ENCODE measurements at regions not wholly inside any gene's neighbourhood (a gene's known extent, or its start where the extent isn't known, plus 50 kb on each side); places are given as distances from the start of the nearest gene placed in this dataset.

DNA sequence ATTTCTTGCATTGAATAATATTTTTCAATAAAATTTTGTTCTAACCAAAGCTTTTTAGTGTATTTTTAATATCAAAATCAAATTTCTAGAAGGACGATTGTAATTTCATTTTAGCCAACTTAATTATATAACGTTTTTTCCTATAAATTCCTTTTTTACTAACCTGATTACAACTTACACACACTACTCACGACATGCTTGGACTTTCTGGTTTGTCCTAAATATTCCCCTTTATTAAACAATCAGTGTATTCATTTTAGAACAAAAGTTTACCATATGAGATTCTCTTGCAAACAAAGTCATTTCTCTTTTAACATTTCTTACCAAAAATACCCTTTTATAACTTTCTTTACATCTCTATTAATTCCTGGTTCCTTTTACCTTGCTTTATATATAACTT lies 173.7 kb downstream of the PWWP3B start:
- no peak overlapping the region for H3K27ac ChIP-seq
- 63% methylated on average over 3 of the region's 3 CpGs for WGBS
- H3K36me3 ChIP-seq = no peaks in the 10 kb centered on the region

DNA sequence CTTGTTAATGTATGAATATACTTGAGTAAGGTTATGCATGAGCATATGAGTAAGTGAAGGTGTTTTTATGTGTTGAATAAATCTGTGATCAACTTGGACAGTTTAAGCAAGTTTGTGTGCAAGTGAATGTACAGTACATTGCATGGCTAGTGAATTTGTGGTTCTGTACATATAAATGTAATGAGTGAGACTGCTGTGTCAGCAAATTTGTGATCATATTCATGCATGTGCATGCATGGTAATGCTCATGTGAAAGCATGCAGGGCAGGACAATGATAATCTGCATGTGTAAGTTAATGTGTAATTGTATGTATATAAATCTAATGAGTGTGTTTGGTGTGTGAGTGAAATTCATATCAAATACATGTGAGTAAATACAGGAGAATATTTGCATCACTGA lies 188.5 kb downstream of the PWWP3B start:
- no peaks in the 10 kb centered on the region for H3K36me3 ChIP-seq
- H3K4me3 ChIP-seq = no peak overlapping the region
- intact Hi-C loops (cut with DNase I) = no loop called here
- DNase-seq (ENCODE audit: low spot score) = no peak
- no peaks in the 10 kb centered on the region for H3K4me1 ChIP-seq (replicated peaks)
- TF ChIP-seq POLR2AphosphoS5 (IDR thresholded peaks at IDR 0.05) (no peak), POLR2A (IDR thresholded peaks at IDR 0.05) (no peak)
- no peak overlapping the region for H3K27ac ChIP-seq
- H3K27me3 ChIP-seq (replicated peaks; ENCODE audit: insufficient read depth) = no peaks in the 10 kb centered on the region
- no peaks in the 10 kb centered on the region for H3K9me3 ChIP-seq

More for the DNA sequence above, 173.7 kb downstream of the PWWP3B start:
- intact Hi-C loops (cut with DNase I) = no loop called here
- no peak overlapping the region for H3K4me3 ChIP-seq
- H3K9me3 ChIP-seq = no peaks in the 10 kb centered on the region
- DNase-seq (ENCODE audit: low spot score) = no peak
- TF ChIP-seq POLR2A (IDR thresholded peaks at IDR 0.05) (no peak), CTCF (IDR thresholded peaks at IDR 0.05) (no peak), POLR2AphosphoS5 (IDR thresholded peaks at IDR 0.05) (no peak)
- no peaks in the 10 kb centered on the region for H3K4me1 ChIP-seq (replicated peaks)
- H3K27me3 ChIP-seq (replicated peaks; ENCODE audit: insufficient read depth) = no peaks in the 10 kb centered on the region

GRCh38 chrX:106363214-106363613 lies 195.1 kb downstream of the PWWP3B start:
- no peak for DNase-seq (ENCODE audit: low spot score)
- Histone ChIP-seq H3K27ac (no peak overlapping the region), H3K4me3 (no peak overlapping the region), H3K9me3 (no peaks in the 10 kb centered on the region), H3K4me1 (replicated peaks) (no peaks in the 10 kb centered on the region), H3K36me3 (no peaks in the 10 kb centered on the region), H3K27me3 (replicated peaks; ENCODE audit: insufficient read depth) (no peaks in the 10 kb centered on the region)
- no peak for TF ChIP-seq CTCF (IDR thresholded peaks at IDR 0.05)
- TF ChIP-seq POLR2AphosphoS5 (IDR thresholded peaks at IDR 0.05) = no peak
- no peak for TF ChIP-seq POLR2A (IDR thresholded peaks at IDR 0.05)
- 78% methylated on average over 4 of the region's 5 CpGs for WGBS
- intact Hi-C loops (cut with DNase I) = no loop called here

DNA sequence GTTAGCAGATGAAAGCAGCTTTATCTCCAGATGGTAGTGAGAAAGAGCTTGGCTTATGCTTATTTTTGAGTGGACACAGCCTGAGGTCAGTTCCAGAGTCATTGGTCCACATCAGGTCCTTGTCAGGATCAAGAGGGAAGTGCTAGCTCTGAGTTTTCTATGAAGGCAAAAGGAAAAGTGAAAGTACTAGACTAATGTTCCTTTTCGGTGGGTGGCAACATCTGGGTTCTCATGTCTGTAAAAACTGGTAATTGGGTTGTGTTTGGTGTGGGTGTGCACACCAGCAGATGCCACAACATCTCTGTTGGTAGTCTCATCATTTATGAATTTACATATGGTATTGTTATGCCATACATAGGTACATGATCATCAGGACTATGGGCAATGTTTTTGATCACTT lies 210.5 kb downstream of the PWWP3B start:
- Histone ChIP-seq H3K36me3 (no peaks in the 10 kb centered on the region), H3K27me3 (replicated peaks; ENCODE audit: insufficient read depth) (no peaks in the 10 kb centered on the region), H3K27ac (no peak overlapping the region), H3K4me1 (replicated peaks) (no peaks in the 10 kb centered on the region), H3K4me3 (no peak overlapping the region), H3K9me3 (no peaks in the 10 kb centered on the region)
- intact Hi-C loops (cut with DNase I) = no loop called here
- TF ChIP-seq POLR2AphosphoS5 (IDR thresholded peaks at IDR 0.05) (no peak), POLR2A (IDR thresholded peaks at IDR 0.05) (no peak), CTCF (IDR thresholded peaks at IDR 0.05) (no peak)
- no peak for DNase-seq (ENCODE audit: low spot score)
- 100% methylated on average over 1 of the region's 1 CpG for WGBS

- TF ChIP-seq POLR2AphosphoS5 (IDR thresholded peaks at IDR 0.05) = no peak
- no peak for TF ChIP-seq POLR2A (IDR thresholded peaks at IDR 0.05)
- no peak for TF ChIP-seq CTCF (IDR thresholded peaks at IDR 0.05)
- no peaks in the 10 kb centered on the region for H3K27me3 ChIP-seq (replicated peaks; ENCODE audit: insufficient read depth)
- no peaks in the 10 kb centered on the region for H3K4me1 ChIP-seq (replicated peaks)
- no peaks in the 10 kb centered on the region for H3K36me3 ChIP-seq
- no peaks in the 10 kb centered on the region for H3K9me3 ChIP-seq
- no peak overlapping the region for H3K27ac ChIP-seq
- no peak for DNase-seq (ENCODE audit: low spot score)
- intact Hi-C loops (cut with DNase I) = no loop called here
- H3K4me3 ChIP-seq = no peak overlapping the region
- 37% methylated on average over 2 of the region's 4 CpGs for WGBS
Observed at GRCh38 chrX:106391284-106391911, 220.4 kb upstream of the RADX start.
